ENCODE measurements at regions not wholly inside any gene's neighbourhood (a gene's known extent, or its start where the extent isn't known, plus 50 kb on each side); places are given as distances from the start of the nearest gene placed in this dataset.
A peak's percentile ranks its signal among the peaks of the same experiment; 100 is the strongest.

- no peak for TF ChIP-seq CREB1 (IDR thresholded peaks at IDR 0.05; ENCODE audit: low read depth)
- TF ChIP-seq TAF1 (IDR thresholded peaks at IDR 0.05; ENCODE audit: low read depth): no peak
- TF ChIP-seq EGR1 (IDR thresholded peaks at IDR 0.05): no peak
- TF ChIP-seq CEBPB (IDR thresholded peaks at IDR 0.05): no peak
- TF ChIP-seq USF1 (IDR thresholded peaks at IDR 0.05): no peak
- TF ChIP-seq, protein P1, sequence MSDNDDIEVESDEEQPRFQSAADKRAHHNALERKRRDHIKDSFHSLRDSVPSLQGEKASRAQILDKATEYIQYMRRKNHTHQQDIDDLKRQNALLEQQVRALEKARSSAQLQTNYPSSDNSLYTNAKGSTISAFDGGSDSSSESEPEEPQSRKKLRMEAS (IDR thresholded peaks at IDR 0.05): no peak
- TF ChIP-seq ZBTB7A (IDR thresholded peaks at IDR 0.05; ENCODE audit: low read depth): no peak
- TF ChIP-seq TEAD4 (IDR thresholded peaks at IDR 0.05): no peak
- no peak for TF ChIP-seq TCF12 (IDR thresholded peaks at IDR 0.05; ENCODE audit: low read depth)
- TF ChIP-seq YY1 (IDR thresholded peaks at IDR 0.05; ENCODE audit: low read depth): no peak
- TF ChIP-seq REST (IDR thresholded peaks at IDR 0.05; ENCODE audit: low read depth): no peak
- TF ChIP-seq FOXM1 (IDR thresholded peaks at IDR 0.05; ENCODE audit: borderline replicate concordance, low read depth): no peak
- no peak for TF ChIP-seq RAD21 (IDR thresholded peaks at IDR 0.05; ENCODE audit: low read depth)
- TF ChIP-seq NFIC (IDR thresholded peaks at IDR 0.05): no peak
- no peak for TF ChIP-seq EP300 (IDR thresholded peaks at IDR 0.05; ENCODE audit: borderline replicate concordance)
Measured at GRCh38 chr2:43062058-43062457, 164.3 kb downstream of the ZFP36L2 start.

- TF ChIP-seq RAD21 (IDR thresholded peaks at IDR 0.05; ENCODE audit: low read depth) (no peak), FOXM1 (IDR thresholded peaks at IDR 0.05; ENCODE audit: borderline replicate concordance, low read depth) (no peak), NFIC (IDR thresholded peaks at IDR 0.05) (no peak), CEBPB (IDR thresholded peaks at IDR 0.05) (no peak), TAF1 (IDR thresholded peaks at IDR 0.05; ENCODE audit: low read depth) (no peak), REST (IDR thresholded peaks at IDR 0.05; ENCODE audit: low read depth) (no peak), USF1 (IDR thresholded peaks at IDR 0.05) (no peak), YY1 (IDR thresholded peaks at IDR 0.05; ENCODE audit: low read depth) (no peak), TCF12 (IDR thresholded peaks at IDR 0.05; ENCODE audit: low read depth) (no peak), EP300 (IDR thresholded peaks at IDR 0.05; ENCODE audit: borderline replicate concordance) (no peak), EGR1 (IDR thresholded peaks at IDR 0.05) (no peak), ZBTB7A (IDR thresholded peaks at IDR 0.05; ENCODE audit: low read depth) (no peak), TEAD4 (IDR thresholded peaks at IDR 0.05) (no peak), CREB1 (IDR thresholded peaks at IDR 0.05; ENCODE audit: low read depth) (no peak)
- TF ChIP-seq, protein P1 (IDR thresholded peaks at IDR 0.05): no peak
Measured at GRCh38 chr2:43060390-43061016, 165.9 kb downstream of the ZFP36L2 start.

DNA sequence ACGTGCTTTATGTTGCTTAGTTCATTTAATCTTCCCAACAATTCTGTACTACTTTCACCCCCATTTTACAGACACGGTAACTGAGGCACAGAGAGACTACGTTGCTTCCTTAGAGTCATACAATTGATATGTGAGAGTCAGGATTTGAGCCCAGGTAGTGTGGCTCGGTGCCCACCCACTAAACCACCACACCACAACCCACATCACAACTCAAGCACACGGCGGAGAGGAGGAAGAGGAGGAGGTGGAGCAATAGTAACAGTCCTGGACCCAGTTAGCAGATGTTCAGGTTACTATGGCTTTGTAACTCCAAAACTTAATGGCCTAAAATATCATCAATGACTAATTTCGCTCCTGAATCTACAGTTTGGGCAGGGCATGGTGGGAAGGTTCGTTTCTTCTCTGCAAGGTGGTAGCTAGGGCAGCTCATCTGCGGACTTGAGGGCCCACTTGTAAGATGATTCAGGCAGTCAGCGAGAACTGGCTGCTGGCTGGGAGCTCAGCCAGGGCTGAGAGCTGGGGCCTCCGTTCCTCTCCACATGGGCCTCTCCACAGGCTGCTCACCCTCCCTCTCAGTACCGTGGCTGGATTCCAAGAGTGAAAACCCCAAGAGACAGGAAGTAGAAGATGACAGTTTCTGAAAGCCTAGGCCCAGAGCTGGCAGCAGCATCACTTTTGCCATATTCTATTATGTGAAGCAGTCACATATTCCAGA is 167.1 kb downstream of the ZFP36L2 start:
- TF ChIP-seq CREB1 (IDR thresholded peaks at IDR 0.05; ENCODE audit: low read depth) (no peak), RAD21 (IDR thresholded peaks at IDR 0.05; ENCODE audit: low read depth) (peak; percentile 25; the same call in 1 of the 2 replicates), TCF12 (IDR thresholded peaks at IDR 0.05; ENCODE audit: low read depth) (peak; percentile 76), FOXM1 (IDR thresholded peaks at IDR 0.05; ENCODE audit: borderline replicate concordance, low read depth) (no peak), CEBPB (IDR thresholded peaks at IDR 0.05) (no peak), TAF1 (IDR thresholded peaks at IDR 0.05; ENCODE audit: low read depth) (no peak), EP300 (IDR thresholded peaks at IDR 0.05; ENCODE audit: borderline replicate concordance) (peak; percentile 72), NFIC (IDR thresholded peaks at IDR 0.05) (peak; percentile 92), YY1 (IDR thresholded peaks at IDR 0.05; ENCODE audit: low read depth) (no peak), REST (IDR thresholded peaks at IDR 0.05; ENCODE audit: low read depth) (no peak), TEAD4 (IDR thresholded peaks at IDR 0.05) (0 out of 2 replicates have a peak, but pooled peaks have one; percentile 32), ZBTB7A (IDR thresholded peaks at IDR 0.05; ENCODE audit: low read depth) (no peak), EGR1 (IDR thresholded peaks at IDR 0.05) (no peak)
- TF ChIP-seq, protein P1 (IDR thresholded peaks at IDR 0.05): peak; percentile 59; the same call in 1 of the 2 replicates

All from Ishikawa (cell line).